ENCODE measurements at regions not wholly inside any gene's neighbourhood (a gene's known extent, or its start where the extent isn't known, plus 50 kb on each side); places are given as distances from the start of the nearest gene placed in this dataset.
"Not testable (repeated sequence)": the region's sequence is repeated elsewhere in the genome, so short reads cannot be mapped to it uniquely, and the experiment has no call there.

GRCh38 chr4:79756140-79756895 lies 316.7 kb downstream of the ANTXR2 start:
- intact Hi-C loops (cut with DNase I), result no loop called here

GRCh38 chr4:79748835-79749234 lies 324.2 kb downstream of the ANTXR2 start:
- no peak for DNase-seq (ENCODE audit: low spot score)
- intact Hi-C loops (cut with DNase I), result no loop called here

More at GRCh38 chr4:79756140-79756895, 316.7 kb downstream of the ANTXR2 start:
- DNase-seq (ENCODE audit: low spot score), result no peak

- intact Hi-C loops (cut with DNase I), result no loop called here
Observed at GRCh38 chr4:79747252-79747651, 325.8 kb downstream of the ANTXR2 start.

GRCh38 chr4:79743014-79743413 lies 330.0 kb downstream of the ANTXR2 start:
- intact Hi-C loops (cut with DNase I), result no loop called here
- DNase-seq (ENCODE audit: low spot score), result no peak

More at GRCh38 chr4:79747252-79747651, 325.8 kb downstream of the ANTXR2 start:
- DNase-seq (ENCODE audit: low spot score), result no peak

- intact Hi-C loops (cut with DNase I), result no loop called here
- no peak for DNase-seq (ENCODE audit: low spot score)
Observed at GRCh38 chr4:79739912-79740311, 331.9 kb upstream of the GK2 start.

GRCh38 chr4:79723507-79723906 lies 315.5 kb upstream of the GK2 start:
- DNase-seq (ENCODE audit: low spot score), result no peak
- intact Hi-C loops (cut with DNase I), result no loop called here

- intact Hi-C loops (cut with DNase I), result no loop called here
- no peak for DNase-seq (ENCODE audit: low spot score)
Observed at GRCh38 chr4:79700356-79700755, 292.3 kb upstream of the GK2 start.

GRCh38 chr4:79697444-79697843 lies 289.4 kb upstream of the GK2 start:
- intact Hi-C loops (cut with DNase I), result no loop called here
- DNase-seq (ENCODE audit: low spot score), result no peak

- intact Hi-C loops (cut with DNase I); DNase-seq (ENCODE audit: low spot score): not testable (repeated sequence)
Observed at GRCh38 chr4:79696534-79696933, 288.5 kb upstream of the GK2 start.

- intact Hi-C loops (cut with DNase I), result no loop called here
Observed at GRCh38 chr4:79695848-79696247, 287.8 kb upstream of the GK2 start.

GRCh38 chr4:79689740-79690139 lies 281.7 kb upstream of the GK2 start:
- intact Hi-C loops (cut with DNase I), result loop anchor here in 1 of 2 donors (10.0 kb wide), 1 partner anchor 1205 kb away; no protein-coding TSS in a partner anchor
- DNase-seq (ENCODE audit: low spot score), result no peak

More at GRCh38 chr4:79695848-79696247, 287.8 kb upstream of the GK2 start:
- no peak for DNase-seq (ENCODE audit: low spot score)

GRCh38 chr4:79688691-79689090 lies 280.7 kb upstream of the GK2 start:
- intact Hi-C loops (cut with DNase I), result loop anchor here in 1 of 2 donors (10.0 kb wide), 1 partner anchor 1204 kb away; no protein-coding TSS in a partner anchor
- DNase-seq (ENCODE audit: low spot score), result no peak

- DNase-seq (ENCODE audit: low spot score), result no peak
- intact Hi-C loops (cut with DNase I), result loop anchor here in 1 of 2 donors (10.0 kb wide), 1 partner anchor 1202 kb away; no protein-coding TSS in a partner anchor
Observed at GRCh38 chr4:79687006-79687405, 279.0 kb upstream of the GK2 start.

GRCh38 chr4:79685542-79685941 lies 277.5 kb upstream of the GK2 start:
- no peak for DNase-seq (ENCODE audit: low spot score)
- intact Hi-C loops (cut with DNase I), result loop anchor here in 1 of 2 donors (10.0 kb wide), 1 partner anchor 1201 kb away; no protein-coding TSS in a partner anchor

GRCh38 chr4:79684516-79684915 lies 276.5 kb upstream of the GK2 start:
- no peak for DNase-seq (ENCODE audit: low spot score)
- intact Hi-C loops (cut with DNase I), result loop anchor here in 1 of 2 donors (10.0 kb wide), 1 partner anchor 1200 kb away; no protein-coding TSS in a partner anchor

- DNase-seq (ENCODE audit: low spot score), result peak; percentile 76
- intact Hi-C loops (cut with DNase I), result loop anchor here in 1 of 2 donors (10.0 kb wide), 1 partner anchor 1198 kb away; no protein-coding TSS in a partner anchor
Observed at GRCh38 chr4:79682801-79683530, 274.9 kb upstream of the GK2 start.

- intact Hi-C loops (cut with DNase I), result loop anchor here in 1 of 2 donors (10.0 kb wide), 1 partner anchor 1197 kb away; no protein-coding TSS in a partner anchor
- DNase-seq (ENCODE audit: low spot score), result no peak
Observed at GRCh38 chr4:79682161-79682560, 274.1 kb upstream of the GK2 start.

- intact Hi-C loops (cut with DNase I), result loop anchor here in 1 of 2 donors (10.0 kb wide), 1 partner anchor 1195 kb away; no protein-coding TSS in a partner anchor
- no peak for DNase-seq (ENCODE audit: low spot score)
Observed at GRCh38 chr4:79679859-79680258, 271.8 kb upstream of the GK2 start.

GRCh38 chr4:79678472-79679202 lies 270.6 kb upstream of the GK2 start:
- intact Hi-C loops (cut with DNase I), result no loop called here
- no peak for DNase-seq (ENCODE audit: low spot score)

Data from posterior vena cava (tissue), 2 donors.